ENCODE measurements at regions not wholly inside any gene's neighbourhood (a gene's known extent, or its start where the extent isn't known, plus 50 kb on each side); places are given as distances from the start of the nearest gene placed in this dataset.
A peak's percentile ranks its signal among the peaks of the same experiment; 100 is the strongest.

DNA sequence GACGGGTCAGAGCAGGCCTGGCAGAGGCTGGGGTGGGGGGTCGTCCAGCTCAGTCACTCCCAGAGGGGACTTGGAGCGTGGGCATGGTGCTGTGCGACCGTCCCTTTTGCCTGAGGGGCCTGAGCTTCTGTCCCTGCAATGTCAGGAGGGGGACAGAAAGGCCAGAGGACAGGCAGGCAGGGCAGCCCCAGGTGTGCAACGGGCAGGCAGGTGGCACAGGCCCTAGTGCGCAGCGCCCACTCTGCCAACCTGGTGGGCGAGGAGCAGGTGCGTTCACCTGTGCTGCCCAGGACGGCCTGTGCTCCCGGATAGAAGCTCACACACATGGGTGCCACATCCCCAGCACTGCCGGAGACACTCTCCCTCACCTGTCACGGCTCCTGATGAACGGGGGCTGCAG is 78.7 kb upstream of the SLCO4A1 start:
- H2BK15ac ChIP-seq (ENCODE audit: low read length): no peak overlapping the region
- no peak overlapping the region for H3K4me2 ChIP-seq (ENCODE audit: insufficient read depth, low read length, poor library complexity, severe bottlenecking)
- no CpG with 5 or more reads among the region's 15 CpGs for WGBS, 2 donors (ENCODE audit: extremely low coverage in 2 of 2, insufficient read length in 2 of 2, insufficient replicate concordance in 1 of 2)

DNA sequence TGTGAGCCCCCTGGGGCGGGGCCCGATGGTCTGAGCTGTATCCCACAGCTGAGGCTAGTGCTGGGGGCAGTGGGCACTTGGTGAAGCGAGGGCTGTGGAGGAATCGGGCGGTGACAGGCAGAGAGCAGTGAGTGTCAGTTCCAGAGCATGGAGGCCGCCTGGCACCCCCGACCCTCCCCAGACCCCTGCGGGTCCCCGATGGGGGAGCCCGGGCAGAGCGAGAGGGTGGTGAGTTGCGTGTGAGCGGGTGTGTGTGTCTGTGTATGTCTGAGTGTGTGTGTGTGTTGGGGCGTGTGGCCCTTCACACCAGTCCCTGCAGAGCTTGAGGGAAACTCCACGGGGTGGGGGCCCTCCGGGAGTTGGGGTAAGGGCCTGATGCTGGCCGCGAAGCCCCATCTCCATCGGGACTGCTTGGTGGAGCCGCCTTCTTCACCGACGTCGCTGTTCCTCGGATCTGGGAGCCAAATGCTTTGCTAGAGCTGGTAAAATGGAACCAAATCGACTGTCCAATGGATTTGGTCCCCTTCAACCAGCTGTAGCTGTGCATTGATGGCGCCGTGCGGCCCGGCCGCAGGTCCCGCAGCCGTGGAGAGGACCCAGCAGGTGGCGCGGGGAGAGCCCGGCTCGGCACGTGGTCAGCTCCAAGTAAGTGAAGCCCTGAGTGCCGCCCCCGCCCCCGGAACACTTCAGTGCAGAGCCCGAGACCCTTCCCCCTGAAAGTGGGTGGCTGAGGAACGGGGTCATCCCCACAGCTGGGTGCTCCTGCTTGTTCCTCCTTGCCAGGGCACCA is 77.7 kb upstream of the SLCO4A1 start:
- Histone ChIP-seq H2BK5ac (ENCODE audit: low read length) (peak overlapping the region; percentile 66), H3K4me1 (ENCODE audit: control insufficient read depth in 2 of 2, insufficient read depth in 1 of 2, low read depth in 1 of 2, low read length in 2 of 2) (no peaks in the 10 kb centered on the region)
- DNase-seq (ENCODE audit: low spot score): no peak

More for the DNA sequence above, 78.7 kb upstream of the SLCO4A1 start:
- Histone ChIP-seq H3K36me3 (replicated peaks in 1 of 2; ENCODE audit: control insufficient read depth in 2 of 2, insufficient read depth in 2 of 2, low read length in 2 of 2) (no peaks in the 10 kb centered on the region), H2AK5ac (ENCODE audit: low read depth, low read length) (peak overlapping the region; percentile 88), H3K23ac (ENCODE audit: low read depth, low read length, poor library complexity) (peak overlapping the region; percentile 65), H3K9me3 (replicated peaks in 1 of 2; ENCODE audit: control insufficient read depth in 2 of 2, insufficient read depth in 1 of 2, low read depth in 1 of 2, low read length in 2 of 2) (no peaks in the 10 kb centered on the region), H3K27me3 (ENCODE audit: control insufficient read depth in 3 of 3, insufficient read depth in 3 of 3, low read depth in 1 of 3, low read length in 3 of 3) (peaks cover 0 to 88% (median 0%) of the 10 kb centered on the region in 3 experiments), H3K4me3 (ENCODE audit: low read length in 2 of 2) (no peak overlapping the region), H3K18ac (ENCODE audit: low read length) (peak overlapping the region; percentile 38), H2BK5ac (ENCODE audit: low read length) (no peak overlapping the region), H3K14ac (ENCODE audit: low read length) (peak overlapping the region; percentile 71), H3K27ac (replicated peaks; ENCODE audit: low read length) (no peak overlapping the region), H3K9ac (ENCODE audit: low read depth, low read length, poor library complexity) (peak overlapping the region; percentile 72), H2BK12ac (ENCODE audit: low read length) (no peak overlapping the region), H3K4ac (ENCODE audit: low read length) (no peak overlapping the region), H2AFZ (ENCODE audit: low read length) (no peak overlapping the region), H3K79me1 (ENCODE audit: low read depth, low read length) (peaks cover 5% of the 10 kb centered on the region), H4K8ac (ENCODE audit: low read depth, low read length) (peak overlapping the region; percentile 17), H2BK120ac (ENCODE audit: low read depth, low read length) (no peak overlapping the region), H4K91ac (ENCODE audit: low read depth, low read length, poor library complexity) (peak overlapping the region; percentile 89), H3K4me1 (ENCODE audit: control insufficient read depth in 2 of 2, insufficient read depth in 1 of 2, low read depth in 1 of 2, low read length in 2 of 2) (no peaks in the 10 kb centered on the region)
- no peak for DNase-seq (ENCODE audit: low spot score)

DNA sequence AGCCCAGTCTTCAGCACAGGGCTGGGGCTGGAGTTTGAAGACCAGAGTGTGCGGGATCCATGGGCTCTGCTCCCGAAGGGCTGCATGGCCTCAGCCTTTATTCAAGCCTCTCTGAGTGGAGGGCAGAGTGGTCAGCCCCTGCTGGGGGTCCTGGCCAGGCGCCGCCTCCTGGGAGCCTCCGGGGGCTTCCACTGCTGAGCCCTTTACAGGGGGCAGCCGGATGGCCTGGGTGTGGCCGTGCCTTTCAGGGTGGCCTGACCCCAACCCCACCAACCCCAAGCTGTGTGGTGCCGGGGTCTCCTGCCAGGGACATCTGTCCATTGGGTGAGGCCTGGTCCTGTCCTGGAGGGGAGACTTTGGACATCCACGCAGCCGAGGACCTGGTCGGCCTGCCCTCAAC is 76.0 kb upstream of the SLCO4A1 start:
- WGBS, 2 donors (ENCODE audit: extremely low coverage in 2 of 2, insufficient read length in 2 of 2, insufficient replicate concordance in 1 of 2): no CpG with 5 or more reads among the region's 11 CpGs
- no peak overlapping the region for H2AFZ ChIP-seq (ENCODE audit: low read length)
- H4K8ac ChIP-seq (ENCODE audit: low read depth, low read length): no peak overlapping the region
- no peak overlapping the region for H2BK12ac ChIP-seq (ENCODE audit: low read length)
- H3K23ac ChIP-seq (ENCODE audit: low read depth, low read length, poor library complexity): peak overlapping the region; percentile 85
- no peak overlapping the region for H2BK15ac ChIP-seq (ENCODE audit: low read length)
- peaks cover 0 to 64% (median 2%) of the 10 kb centered on the region in 3 experiments for H3K27me3 ChIP-seq (ENCODE audit: control insufficient read depth in 3 of 3, insufficient read depth in 3 of 3, low read depth in 1 of 3, low read length in 3 of 3)
- DNase-seq (ENCODE audit: low spot score): no peak
- peak overlapping the region; percentile 26 for H2AK5ac ChIP-seq (ENCODE audit: low read depth, low read length)
- peak overlapping the region; percentile 28 for H3K18ac ChIP-seq (ENCODE audit: low read length)
- H3K14ac ChIP-seq (ENCODE audit: low read length): peak overlapping the region; percentile 56
- peak overlapping the region; percentile 3 for H2BK5ac ChIP-seq (ENCODE audit: low read length)
- H3K4me2 ChIP-seq (ENCODE audit: insufficient read depth, low read length, poor library complexity, severe bottlenecking): no peak overlapping the region
- peaks cover 3% of the 10 kb centered on the region for H3K79me1 ChIP-seq (ENCODE audit: low read depth, low read length)
- H3K4me1 ChIP-seq (ENCODE audit: control insufficient read depth in 2 of 2, insufficient read depth in 1 of 2, low read depth in 1 of 2, low read length in 2 of 2): peaks cover 0 to 5% of the 10 kb centered on the region in 2 donors
- peaks cover 0 to 3% of the 10 kb centered on the region in 2 donors for H3K9me3 ChIP-seq (replicated peaks in 1 of 2; ENCODE audit: control insufficient read depth in 2 of 2, insufficient read depth in 1 of 2, low read depth in 1 of 2, low read length in 2 of 2)
- no peak overlapping the region for H3K4ac ChIP-seq (ENCODE audit: low read length)
- no peak overlapping the region for H3K4me3 ChIP-seq (ENCODE audit: low read length in 2 of 2)
- no peak overlapping the region for H4K91ac ChIP-seq (ENCODE audit: low read depth, low read length, poor library complexity)
- no peak overlapping the region for H2BK120ac ChIP-seq (ENCODE audit: low read depth, low read length)
- H3K36me3 ChIP-seq (replicated peaks in 1 of 2; ENCODE audit: control insufficient read depth in 2 of 2, insufficient read depth in 2 of 2, low read length in 2 of 2): no peaks in the 10 kb centered on the region
- no peak overlapping the region for H3K27ac ChIP-seq (replicated peaks; ENCODE audit: low read length)
- H3K9ac ChIP-seq (ENCODE audit: low read depth, low read length, poor library complexity): no peak overlapping the region

More for the DNA sequence above, 77.7 kb upstream of the SLCO4A1 start:
- Histone ChIP-seq H2BK120ac (ENCODE audit: low read depth, low read length) (no peak overlapping the region), H2AK5ac (ENCODE audit: low read depth, low read length) (peak overlapping the region; percentile 26), H3K27ac (replicated peaks; ENCODE audit: low read length) (no peak overlapping the region), H3K9me3 (replicated peaks in 1 of 2; ENCODE audit: control insufficient read depth in 2 of 2, insufficient read depth in 1 of 2, low read depth in 1 of 2, low read length in 2 of 2) (no peaks in the 10 kb centered on the region), H3K79me1 (ENCODE audit: low read depth, low read length) (peaks cover 5% of the 10 kb centered on the region), H2BK15ac (ENCODE audit: low read length) (peak overlapping the region; percentile 9), H3K4me2 (ENCODE audit: insufficient read depth, low read length, poor library complexity, severe bottlenecking) (peak overlapping the region; percentile 25), H4K8ac (ENCODE audit: low read depth, low read length) (no peak overlapping the region), H3K4me3 (ENCODE audit: low read length in 2 of 2) (no peak overlapping the region), H2BK12ac (ENCODE audit: low read length) (no peak overlapping the region), H3K14ac (ENCODE audit: low read length) (peak overlapping the region; percentile 71), H3K23ac (ENCODE audit: low read depth, low read length, poor library complexity) (peak overlapping the region; percentile 80), H2AFZ (ENCODE audit: low read length) (no peak overlapping the region), H3K4ac (ENCODE audit: low read length) (no peak overlapping the region), H4K91ac (ENCODE audit: low read depth, low read length, poor library complexity) (no peak overlapping the region), H3K9ac (ENCODE audit: low read depth, low read length, poor library complexity) (peak overlapping the region; percentile 4), H3K27me3 (ENCODE audit: control insufficient read depth in 3 of 3, insufficient read depth in 3 of 3, low read depth in 1 of 3, low read length in 3 of 3) (peaks cover 0 to 79% (median 2%) of the 10 kb centered on the region in 3 experiments), H3K18ac (ENCODE audit: low read length) (peak overlapping the region; percentile 38), H3K36me3 (replicated peaks in 1 of 2; ENCODE audit: control insufficient read depth in 2 of 2, insufficient read depth in 2 of 2, low read length in 2 of 2) (no peaks in the 10 kb centered on the region)
- WGBS, 2 donors (ENCODE audit: extremely low coverage in 2 of 2, insufficient read length in 2 of 2, insufficient replicate concordance in 1 of 2): no CpG with 5 or more reads among the region's 42 CpGs

DNA sequence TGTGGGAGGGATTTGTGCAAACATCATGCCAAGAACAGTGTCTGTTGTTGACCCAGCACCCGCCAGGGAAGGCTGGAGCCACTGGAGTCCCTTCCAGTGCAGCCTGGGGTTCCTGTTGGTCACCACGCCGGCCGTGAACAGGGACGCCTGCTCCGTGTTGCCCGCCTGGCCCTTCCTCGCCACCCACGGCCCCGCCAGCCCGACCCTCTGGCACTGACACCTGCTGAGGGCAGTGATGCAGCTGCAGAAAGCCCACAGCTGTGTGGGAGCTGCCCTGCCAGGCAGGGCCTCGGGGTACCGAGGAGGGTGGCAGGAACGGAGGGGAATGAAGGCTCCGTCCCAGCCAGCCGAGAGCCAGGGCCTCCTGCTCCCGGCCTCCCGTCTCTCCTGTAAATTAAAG is 75.5 kb upstream of the SLCO4A1 start:
- Histone ChIP-seq H3K9me3 (replicated peaks in 1 of 2; ENCODE audit: control insufficient read depth in 2 of 2, insufficient read depth in 1 of 2, low read depth in 1 of 2, low read length in 2 of 2) (peaks cover 0 to 3% of the 10 kb centered on the region in 2 donors), H2BK120ac (ENCODE audit: low read depth, low read length) (no peak overlapping the region), H4K8ac (ENCODE audit: low read depth, low read length) (no peak overlapping the region), H2AFZ (ENCODE audit: low read length) (no peak overlapping the region), H2AK5ac (ENCODE audit: low read depth, low read length) (no peak overlapping the region), H3K27me3 (ENCODE audit: control insufficient read depth in 3 of 3, insufficient read depth in 3 of 3, low read depth in 1 of 3, low read length in 3 of 3) (peaks cover 0 to 59% (median 2%) of the 10 kb centered on the region in 3 experiments), H2BK5ac (ENCODE audit: low read length) (peak overlapping the region; percentile 3), H3K79me1 (ENCODE audit: low read depth, low read length) (peaks cover 3% of the 10 kb centered on the region), H2BK12ac (ENCODE audit: low read length) (no peak overlapping the region), H3K9ac (ENCODE audit: low read depth, low read length, poor library complexity) (no peak overlapping the region), H3K4me1 (ENCODE audit: control insufficient read depth in 2 of 2, insufficient read depth in 1 of 2, low read depth in 1 of 2, low read length in 2 of 2) (peaks cover 0 to 5% of the 10 kb centered on the region in 2 donors), H3K14ac (ENCODE audit: low read length) (peak overlapping the region; percentile 31), H3K27ac (replicated peaks; ENCODE audit: low read length) (no peak overlapping the region), H2BK15ac (ENCODE audit: low read length) (no peak overlapping the region), H3K4me2 (ENCODE audit: insufficient read depth, low read length, poor library complexity, severe bottlenecking) (no peak overlapping the region), H3K23ac (ENCODE audit: low read depth, low read length, poor library complexity) (peak overlapping the region; percentile 73), H4K91ac (ENCODE audit: low read depth, low read length, poor library complexity) (no peak overlapping the region), H3K4me3 (ENCODE audit: low read length in 2 of 2) (no peak overlapping the region), H3K18ac (ENCODE audit: low read length) (peak overlapping the region; percentile 48), H3K36me3 (replicated peaks in 1 of 2; ENCODE audit: control insufficient read depth in 2 of 2, insufficient read depth in 2 of 2, low read length in 2 of 2) (no peaks in the 10 kb centered on the region), H3K4ac (ENCODE audit: low read length) (no peak overlapping the region)
- WGBS, 2 donors (ENCODE audit: extremely low coverage in 2 of 2, insufficient read length in 2 of 2, insufficient replicate concordance in 1 of 2): no CpG with 5 or more reads among the region's 18 CpGs
- no peak for DNase-seq (ENCODE audit: low spot score)

Data from neuronal stem cell (in vitro differentiated cells).